ENCODE measurements at regions not wholly inside any gene's neighbourhood (a gene's known extent, or its start where the extent isn't known, plus 50 kb on each side); places are given as distances from the start of the nearest gene placed in this dataset.
"Not testable (repeated sequence)": the region's sequence is repeated elsewhere in the genome, so short reads cannot be mapped to it uniquely, and the experiment has no call there.

DNA sequence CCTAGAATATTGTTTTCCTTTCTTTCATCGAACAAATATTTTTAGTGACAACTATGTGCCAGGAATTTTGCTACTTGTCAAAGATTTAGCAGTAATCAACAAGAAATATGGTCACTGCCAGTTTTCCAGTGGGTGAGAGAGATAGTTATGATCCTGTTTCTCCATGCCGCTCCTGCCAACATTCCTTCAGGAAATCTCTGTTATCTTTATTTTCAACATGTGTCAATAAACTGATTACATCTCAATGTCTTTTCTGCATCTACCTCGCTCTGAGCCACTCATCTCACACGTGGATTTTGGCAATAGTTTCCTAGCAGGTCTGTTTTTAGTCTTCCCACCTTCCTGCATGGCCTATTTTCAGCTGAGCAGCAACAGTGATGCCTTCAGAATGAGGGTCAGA is 650.0 kb upstream of the STXBP6 start:
- TF ChIP-seq TAF1 (IDR thresholded peaks at IDR 0.05; ENCODE audit: borderline replicate concordance, low read depth, low read length) (no peak), POLR2AphosphoS5 (IDR thresholded peaks at IDR 0.05; ENCODE audit: low read depth, low read length) (no peak), POLR2A (IDR thresholded peaks at IDR 0.05; ENCODE audit: low read depth, low read length) (no peak)
- DNase-seq (ENCODE audit: insufficient read length) = no peak
- no peak for FAIRE-seq

DNA sequence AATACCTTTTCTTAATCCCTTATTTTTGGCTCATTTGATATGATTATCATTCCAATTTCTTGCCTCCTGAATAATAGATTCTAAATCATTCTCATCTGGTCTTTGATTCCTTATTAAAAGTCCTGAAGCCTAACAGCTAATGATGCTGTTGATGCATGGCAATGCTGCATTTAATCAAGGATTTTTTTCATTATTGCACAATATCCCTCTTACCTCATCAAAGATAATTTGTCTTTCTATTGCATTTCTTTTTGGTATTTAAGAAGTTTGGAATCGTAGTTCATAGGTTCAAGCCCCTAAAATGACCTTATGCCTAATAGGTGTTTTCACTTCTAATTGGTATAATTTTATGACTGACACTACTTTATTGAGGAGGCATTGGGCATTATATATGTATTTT is 648.2 kb upstream of the STXBP6 start:
- DNase-seq (ENCODE audit: insufficient read length) = no peak
- TF ChIP-seq POLR2A (IDR thresholded peaks at IDR 0.05; ENCODE audit: low read depth, low read length) (no peak), TAF1 (IDR thresholded peaks at IDR 0.05; ENCODE audit: borderline replicate concordance, low read depth, low read length) (no peak), POLR2AphosphoS5 (IDR thresholded peaks at IDR 0.05; ENCODE audit: low read depth, low read length) (no peak)
- no peak for FAIRE-seq

GRCh38 chr14:25696176-25696575 is 646.2 kb upstream of the STXBP6 start:
- no peak for FAIRE-seq
- no peak for TF ChIP-seq POLR2A (IDR thresholded peaks at IDR 0.05; ENCODE audit: low read depth, low read length)
- no peak for TF ChIP-seq TAF1 (IDR thresholded peaks at IDR 0.05; ENCODE audit: borderline replicate concordance, low read depth, low read length)
- TF ChIP-seq POLR2AphosphoS5 (IDR thresholded peaks at IDR 0.05; ENCODE audit: low read depth, low read length) = no peak
- DNase-seq (ENCODE audit: insufficient read length) = no peak

DNA sequence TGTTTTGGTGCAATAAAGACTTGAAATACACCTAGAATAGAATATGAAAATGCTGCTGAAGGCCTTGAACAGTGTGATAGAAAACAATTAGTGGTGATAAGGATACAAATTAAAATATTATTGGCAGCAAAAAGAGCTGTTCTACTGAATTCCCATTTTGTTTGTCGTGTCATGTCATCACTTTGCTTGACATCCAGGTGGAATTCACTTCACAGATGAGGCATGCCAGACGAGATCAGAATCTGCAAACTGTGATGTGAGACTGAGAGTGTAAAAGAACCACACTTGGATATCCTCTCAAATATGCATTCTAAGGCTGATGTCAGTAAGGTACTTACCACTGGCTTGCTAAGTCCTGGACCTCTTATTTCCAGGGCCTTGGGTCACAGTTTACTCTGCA is 635.1 kb upstream of the STXBP6 start:
- TF ChIP-seq POLR2AphosphoS5 (IDR thresholded peaks at IDR 0.05; ENCODE audit: low read depth, low read length) = no peak
- TF ChIP-seq TAF1 (IDR thresholded peaks at IDR 0.05; ENCODE audit: borderline replicate concordance, low read depth, low read length) = no peak
- TF ChIP-seq POLR2A (IDR thresholded peaks at IDR 0.05; ENCODE audit: low read depth, low read length) = no peak
- no peak for DNase-seq (ENCODE audit: insufficient read length)
- FAIRE-seq = no peak

GRCh38 chr14:25680934-25681333 is 631.0 kb upstream of the STXBP6 start:
- TF ChIP-seq TAF1 (IDR thresholded peaks at IDR 0.05; ENCODE audit: borderline replicate concordance, low read depth, low read length) (no peak), POLR2A (IDR thresholded peaks at IDR 0.05; ENCODE audit: low read depth, low read length) (no peak), POLR2AphosphoS5 (IDR thresholded peaks at IDR 0.05; ENCODE audit: low read depth, low read length) (no peak)
- DNase-seq (ENCODE audit: insufficient read length) (no peak), FAIRE-seq (no peak)

- not testable (repeated sequence) for FAIRE-seq; DNase-seq (ENCODE audit: insufficient read length)
These were observed 630.6 kb upstream of the STXBP6 start for GRCh38 chr14:25680511-25680910.

DNA sequence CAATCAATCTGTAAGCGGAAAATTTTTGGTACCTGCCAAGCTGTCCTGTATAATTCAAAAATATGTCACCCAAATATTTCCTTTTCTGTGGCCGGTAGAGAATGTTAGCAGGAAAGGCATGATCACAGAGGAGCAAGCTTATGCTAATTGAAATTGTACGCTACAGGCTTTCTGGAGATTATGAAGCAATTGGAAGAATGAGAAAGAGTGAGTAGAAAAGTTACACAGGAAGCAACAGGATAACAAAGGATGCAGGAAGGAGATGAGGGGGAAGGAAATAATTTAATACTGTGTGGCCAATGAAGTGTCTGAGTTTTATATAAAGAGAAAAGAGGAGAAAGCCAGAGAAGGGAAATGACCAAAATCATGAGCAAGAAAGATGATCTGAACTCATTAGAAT is 627.2 kb upstream of the STXBP6 start:
- no peak for TF ChIP-seq POLR2A (IDR thresholded peaks at IDR 0.05; ENCODE audit: low read depth, low read length)
- TF ChIP-seq TAF1 (IDR thresholded peaks at IDR 0.05; ENCODE audit: borderline replicate concordance, low read depth, low read length) = no peak
- TF ChIP-seq POLR2AphosphoS5 (IDR thresholded peaks at IDR 0.05; ENCODE audit: low read depth, low read length) = no peak
- FAIRE-seq = no peak

GRCh38 chr14:25667387-25667786 is 617.4 kb upstream of the STXBP6 start:
- DNase-seq (ENCODE audit: insufficient read length) (no peak), FAIRE-seq (no peak)
- TF ChIP-seq POLR2AphosphoS5 (IDR thresholded peaks at IDR 0.05; ENCODE audit: low read depth, low read length) = no peak
- TF ChIP-seq TAF1 (IDR thresholded peaks at IDR 0.05; ENCODE audit: borderline replicate concordance, low read depth, low read length) = no peak
- TF ChIP-seq POLR2A (IDR thresholded peaks at IDR 0.05; ENCODE audit: low read depth, low read length) = no peak

More for the DNA sequence above, 627.2 kb upstream of the STXBP6 start:
- no peak for DNase-seq (ENCODE audit: insufficient read length)

- no peak for FAIRE-seq
- TF ChIP-seq POLR2AphosphoS5 (IDR thresholded peaks at IDR 0.05; ENCODE audit: low read depth, low read length) (no peak), TAF1 (IDR thresholded peaks at IDR 0.05; ENCODE audit: borderline replicate concordance, low read depth, low read length) (no peak), POLR2A (IDR thresholded peaks at IDR 0.05; ENCODE audit: low read depth, low read length) (no peak)
- DNase-seq (ENCODE audit: insufficient read length) = no peak
These were observed 616.9 kb upstream of the STXBP6 start for GRCh38 chr14:25666877-25667276.

DNA sequence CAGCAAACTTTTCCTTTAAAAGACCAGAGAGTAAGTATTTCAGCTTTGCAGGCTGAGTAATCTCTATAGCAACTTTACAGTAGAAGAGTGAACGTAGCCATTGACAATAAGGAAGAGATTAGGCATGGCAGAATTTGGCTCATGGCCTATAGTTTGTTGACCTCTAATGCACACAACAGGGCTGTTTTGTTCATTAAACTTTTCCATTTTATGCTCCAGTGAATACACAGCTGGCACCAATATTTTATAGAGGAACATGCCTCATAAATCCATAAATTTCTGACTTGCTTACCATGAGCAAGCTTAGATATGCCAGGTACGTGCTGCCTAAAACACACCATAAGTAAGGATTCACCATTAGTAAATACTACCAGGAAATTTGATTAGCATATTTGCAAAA is 609.0 kb upstream of the STXBP6 start:
- no peak for TF ChIP-seq POLR2A (IDR thresholded peaks at IDR 0.05; ENCODE audit: low read depth, low read length)
- TF ChIP-seq POLR2AphosphoS5 (IDR thresholded peaks at IDR 0.05; ENCODE audit: low read depth, low read length) = no peak
- no peak for TF ChIP-seq TAF1 (IDR thresholded peaks at IDR 0.05; ENCODE audit: borderline replicate concordance, low read depth, low read length)
- DNase-seq (ENCODE audit: insufficient read length) = no peak
- no peak for FAIRE-seq

GRCh38 chr14:25630447-25630846 is 580.5 kb upstream of the STXBP6 start:
- TF ChIP-seq POLR2AphosphoS5 (IDR thresholded peaks at IDR 0.05; ENCODE audit: low read depth, low read length) (no peak), POLR2A (IDR thresholded peaks at IDR 0.05; ENCODE audit: low read depth, low read length) (no peak), TAF1 (IDR thresholded peaks at IDR 0.05; ENCODE audit: borderline replicate concordance, low read depth, low read length) (no peak)
- FAIRE-seq = no peak
- DNase-seq (ENCODE audit: insufficient read length) = no peak

- no peak for TF ChIP-seq TAF1 (IDR thresholded peaks at IDR 0.05; ENCODE audit: borderline replicate concordance, low read depth, low read length)
- no peak for TF ChIP-seq POLR2AphosphoS5 (IDR thresholded peaks at IDR 0.05; ENCODE audit: low read depth, low read length)
- TF ChIP-seq POLR2A (IDR thresholded peaks at IDR 0.05; ENCODE audit: low read depth, low read length) = no peak
- DNase-seq (ENCODE audit: insufficient read length) (no peak), FAIRE-seq (no peak)
These were observed 579.0 kb upstream of the STXBP6 start for GRCh38 chr14:25628978-25629377.

- TF ChIP-seq POLR2A (IDR thresholded peaks at IDR 0.05; ENCODE audit: low read depth, low read length) = no peak
- TF ChIP-seq TAF1 (IDR thresholded peaks at IDR 0.05; ENCODE audit: borderline replicate concordance, low read depth, low read length) = no peak
- TF ChIP-seq POLR2AphosphoS5 (IDR thresholded peaks at IDR 0.05; ENCODE audit: low read depth, low read length) = no peak
- FAIRE-seq = no peak
- DNase-seq (ENCODE audit: insufficient read length) = no peak
These were observed 578.4 kb upstream of the STXBP6 start for GRCh38 chr14:25628390-25628789.

All from GM12892 (cell line).